ENCODE measurements at regions not wholly inside any gene's neighbourhood (a gene's known extent, or its start where the extent isn't known, plus 50 kb on each side); places are given as distances from the start of the nearest gene placed in this dataset.

DNA sequence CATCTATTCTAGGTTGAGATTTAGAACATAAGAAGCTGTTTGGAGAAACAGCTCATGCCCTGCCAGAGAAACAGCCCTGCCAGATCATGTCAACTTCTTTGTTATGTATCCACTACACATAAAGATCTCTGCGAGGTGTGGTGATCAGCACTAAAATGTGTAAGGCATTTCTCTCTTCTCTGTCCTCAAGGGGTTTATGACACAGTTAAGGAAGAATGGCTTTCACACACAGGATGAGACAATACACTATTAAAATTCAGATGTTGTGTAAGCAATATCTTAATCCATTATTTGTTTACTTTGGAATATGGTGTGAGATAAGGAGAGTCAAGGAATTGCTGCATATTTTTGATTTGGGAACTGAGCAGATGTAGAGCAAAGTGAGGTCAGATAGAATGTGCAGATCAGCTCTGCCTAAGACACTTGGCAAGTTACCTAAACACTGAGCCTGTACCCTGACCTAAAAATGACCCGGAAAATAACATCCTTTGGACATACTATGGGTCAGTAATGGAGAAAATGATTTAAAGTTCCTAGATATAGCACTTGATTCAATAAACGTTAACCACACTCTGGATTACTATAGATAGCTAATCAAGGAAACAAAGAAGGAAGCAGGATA, 434.7 kb upstream of the PDZRN3 start:
- no peak overlapping the region for H3K27ac ChIP-seq (ENCODE audit: low read depth, low read length)
- H3K79me2 ChIP-seq (ENCODE audit: insufficient read depth, low read length), result no peaks in the 10 kb centered on the region
- no peak overlapping the region for H2AFZ ChIP-seq (ENCODE audit: low read length)
- no peak overlapping the region for H3K4me3 ChIP-seq (ENCODE audit: insufficient read depth, low read length)
- no peaks in the 10 kb centered on the region for H4K20me1 ChIP-seq (ENCODE audit: insufficient read depth, low read length)
- H3K36me3 ChIP-seq (ENCODE audit: insufficient read depth, low read length), result no peaks in the 10 kb centered on the region
- no peaks in the 10 kb centered on the region for H3K27me3 ChIP-seq (ENCODE audit: insufficient read depth, low read length)
- TF ChIP-seq, protein P1, sequence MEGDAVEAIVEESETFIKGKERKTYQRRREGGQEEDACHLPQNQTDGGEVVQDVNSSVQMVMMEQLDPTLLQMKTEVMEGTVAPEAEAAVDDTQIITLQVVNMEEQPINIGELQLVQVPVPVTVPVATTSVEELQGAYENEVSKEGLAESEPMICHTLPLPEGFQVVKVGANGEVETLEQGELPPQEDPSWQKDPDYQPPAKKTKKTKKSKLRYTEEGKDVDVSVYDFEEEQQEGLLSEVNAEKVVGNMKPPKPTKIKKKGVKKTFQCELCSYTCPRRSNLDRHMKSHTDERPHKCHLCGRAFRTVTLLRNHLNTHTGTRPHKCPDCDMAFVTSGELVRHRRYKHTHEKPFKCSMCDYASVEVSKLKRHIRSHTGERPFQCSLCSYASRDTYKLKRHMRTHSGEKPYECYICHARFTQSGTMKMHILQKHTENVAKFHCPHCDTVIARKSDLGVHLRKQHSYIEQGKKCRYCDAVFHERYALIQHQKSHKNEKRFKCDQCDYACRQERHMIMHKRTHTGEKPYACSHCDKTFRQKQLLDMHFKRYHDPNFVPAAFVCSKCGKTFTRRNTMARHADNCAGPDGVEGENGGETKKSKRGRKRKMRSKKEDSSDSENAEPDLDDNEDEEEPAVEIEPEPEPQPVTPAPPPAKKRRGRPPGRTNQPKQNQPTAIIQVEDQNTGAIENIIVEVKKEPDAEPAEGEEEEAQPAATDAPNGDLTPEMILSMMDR (IDR thresholded peaks at IDR 0.05; ENCODE audit: extremely low read depth, low read depth, low read length), result no peak
- DNase-seq (ENCODE audit: insufficient read length, low spot score, missing footprints), result no peak
- H3K4me2 ChIP-seq (ENCODE audit: insufficient read depth, low read length), result no peak overlapping the region
- no peaks in the 10 kb centered on the region for H3K4me1 ChIP-seq (ENCODE audit: insufficient read depth, low read length)
- H3K9me3 ChIP-seq (ENCODE audit: low read depth, low read length), result no peaks in the 10 kb centered on the region

DNA sequence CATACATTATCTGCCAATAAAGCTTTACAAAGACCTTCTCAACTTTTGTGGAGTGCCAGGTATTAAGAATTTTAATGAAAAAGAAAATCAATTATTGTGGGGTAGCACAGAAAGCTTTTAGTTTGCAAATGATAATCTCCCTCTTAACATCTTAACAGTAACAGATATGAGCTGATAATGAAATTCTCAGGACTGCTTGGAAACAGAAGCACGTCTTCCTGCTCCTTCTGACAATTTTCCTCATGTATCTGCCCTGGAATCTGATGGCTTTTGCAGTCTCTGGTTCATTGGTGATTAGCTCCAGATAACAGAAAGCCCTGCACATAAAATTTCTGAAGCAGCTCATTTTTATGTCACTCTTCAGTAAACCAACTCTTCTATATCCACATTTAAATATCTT, 432.4 kb upstream of the PDZRN3 start:
- Histone ChIP-seq H3K27me3 (ENCODE audit: insufficient read depth, low read length) (no peaks in the 10 kb centered on the region), H3K27ac (ENCODE audit: low read depth, low read length) (no peak overlapping the region), H3K9me3 (ENCODE audit: low read depth, low read length) (no peaks in the 10 kb centered on the region), H3K4me1 (ENCODE audit: insufficient read depth, low read length) (no peaks in the 10 kb centered on the region), H3K36me3 (ENCODE audit: insufficient read depth, low read length) (no peaks in the 10 kb centered on the region), H4K20me1 (ENCODE audit: insufficient read depth, low read length) (no peaks in the 10 kb centered on the region), H3K4me2 (ENCODE audit: insufficient read depth, low read length) (no peak overlapping the region), H2AFZ (ENCODE audit: low read length) (no peak overlapping the region), H3K79me2 (ENCODE audit: insufficient read depth, low read length) (no peaks in the 10 kb centered on the region), H3K4me3 (ENCODE audit: insufficient read depth, low read length) (no peak overlapping the region)
- no peak for DNase-seq (ENCODE audit: insufficient read length, low spot score, missing footprints)
- TF ChIP-seq, protein P1 (IDR thresholded peaks at IDR 0.05; ENCODE audit: extremely low read depth, low read depth, low read length), result no peak

DNA sequence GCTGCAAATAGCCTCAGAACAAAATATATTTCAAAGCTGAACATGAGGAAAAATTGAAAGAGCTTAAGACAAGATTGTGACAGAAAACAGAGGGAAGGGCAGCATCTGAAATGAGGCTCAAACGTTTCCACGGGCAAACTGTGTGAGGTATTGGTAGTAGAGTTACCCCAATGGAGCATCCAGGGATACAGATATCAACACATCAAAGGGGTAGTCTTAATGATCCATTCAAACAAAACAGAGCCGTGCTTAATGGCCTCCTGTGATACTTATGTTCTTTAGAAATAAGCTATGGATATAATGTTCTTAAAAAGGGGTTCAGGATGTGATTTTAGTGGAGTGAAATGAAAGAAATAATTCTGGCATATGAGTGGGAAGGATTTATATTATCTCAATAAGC, 430.3 kb upstream of the PDZRN3 start:
- Histone ChIP-seq H3K4me3 (ENCODE audit: insufficient read depth, low read length) (no peak overlapping the region), H2AFZ (ENCODE audit: low read length) (no peak overlapping the region), H3K27ac (ENCODE audit: low read depth, low read length) (no peak overlapping the region), H3K27me3 (ENCODE audit: insufficient read depth, low read length) (no peaks in the 10 kb centered on the region), H3K9me3 (ENCODE audit: low read depth, low read length) (no peaks in the 10 kb centered on the region), H3K4me2 (ENCODE audit: insufficient read depth, low read length) (no peak overlapping the region), H3K79me2 (ENCODE audit: insufficient read depth, low read length) (no peaks in the 10 kb centered on the region), H3K36me3 (ENCODE audit: insufficient read depth, low read length) (no peaks in the 10 kb centered on the region), H3K4me1 (ENCODE audit: insufficient read depth, low read length) (no peaks in the 10 kb centered on the region), H4K20me1 (ENCODE audit: insufficient read depth, low read length) (no peaks in the 10 kb centered on the region)
- no peak for DNase-seq (ENCODE audit: insufficient read length, low spot score, missing footprints)
- TF ChIP-seq, protein P1 (IDR thresholded peaks at IDR 0.05; ENCODE audit: extremely low read depth, low read depth, low read length), result no peak

DNA sequence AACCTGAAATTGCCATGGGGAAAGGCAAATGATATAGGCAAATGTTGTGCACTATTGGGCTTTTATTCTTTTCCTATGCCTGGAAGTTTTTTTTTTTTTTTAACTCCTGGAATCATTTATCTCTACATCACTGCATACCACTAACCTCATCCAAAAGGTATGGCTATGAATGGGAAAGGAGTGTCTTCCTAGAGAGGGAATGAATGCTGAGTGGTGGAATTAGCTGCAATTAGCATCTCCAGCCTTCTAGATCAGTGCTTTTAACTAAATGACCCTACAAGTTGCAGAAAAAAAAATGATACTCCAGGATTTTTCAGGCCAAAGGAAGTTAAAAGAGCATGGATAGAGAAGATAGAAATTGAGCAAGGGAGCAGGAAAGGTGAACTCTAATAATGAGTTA, 429.8 kb upstream of the PDZRN3 start:
- DNase-seq (ENCODE audit: insufficient read length, low spot score, missing footprints), result no peak
- H3K36me3 ChIP-seq (ENCODE audit: insufficient read depth, low read length), result no peaks in the 10 kb centered on the region
- H3K27me3 ChIP-seq (ENCODE audit: insufficient read depth, low read length), result no peaks in the 10 kb centered on the region
- TF ChIP-seq, protein P1 (IDR thresholded peaks at IDR 0.05; ENCODE audit: extremely low read depth, low read depth, low read length), result no peak
- no peaks in the 10 kb centered on the region for H3K4me1 ChIP-seq (ENCODE audit: insufficient read depth, low read length)
- no peaks in the 10 kb centered on the region for H4K20me1 ChIP-seq (ENCODE audit: insufficient read depth, low read length)
- H3K79me2 ChIP-seq (ENCODE audit: insufficient read depth, low read length), result no peaks in the 10 kb centered on the region
- no peak overlapping the region for H3K4me2 ChIP-seq (ENCODE audit: insufficient read depth, low read length)
- H3K4me3 ChIP-seq (ENCODE audit: insufficient read depth, low read length), result no peak overlapping the region
- no peaks in the 10 kb centered on the region for H3K9me3 ChIP-seq (ENCODE audit: low read depth, low read length)
- no peak overlapping the region for H2AFZ ChIP-seq (ENCODE audit: low read length)
- H3K27ac ChIP-seq (ENCODE audit: low read depth, low read length), result no peak overlapping the region

All from osteoblast (primary cell).